ENCODE measurements at regions not wholly inside any gene's neighbourhood (a gene's known extent, or its start where the extent isn't known, plus 50 kb on each side); places are given as distances from the start of the nearest gene placed in this dataset.

DNA sequence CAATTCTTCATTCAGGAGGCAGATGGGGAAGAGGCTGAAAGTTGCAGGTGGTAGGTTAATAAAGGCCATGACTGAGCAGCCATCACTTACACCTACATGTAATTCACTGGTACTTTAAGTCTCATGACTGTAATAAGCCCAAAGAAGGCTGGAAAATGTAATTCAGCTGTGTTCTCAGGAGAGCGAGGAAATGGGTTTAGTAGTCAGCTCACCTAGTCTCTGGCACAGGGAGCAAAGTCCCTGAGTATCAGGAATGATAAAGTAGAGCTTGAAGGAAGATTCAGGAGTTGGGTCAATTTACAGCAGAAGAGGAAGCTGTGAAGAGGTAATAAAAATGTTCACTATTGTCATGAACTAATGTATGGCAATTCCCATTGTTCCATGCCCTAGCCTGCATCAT is 393.4 kb upstream of the KAZN start:
- Histone ChIP-seq H3K27ac (ENCODE audit: low read depth in 1 of 3, low read length in 2 of 3) (no peak overlapping the region), H3K36me3 (ENCODE audit: control insufficient read depth in 3 of 3, insufficient read depth in 2 of 3, low read depth in 1 of 3, low read length in 3 of 3) (no peaks in the 10 kb centered on the region), H3K9me3 (ENCODE audit: control insufficient read depth in 2 of 2, insufficient read depth in 1 of 2, low read depth in 1 of 2, low read length in 1 of 2) (peaks cover 0 to 2% of the 10 kb centered on the region in 2 donors), H3K4me3 (ENCODE audit: low read depth in 1 of 3, low read length in 3 of 3) (no peak overlapping the region), H3K4me1 (ENCODE audit: control insufficient read depth in 3 of 3, insufficient read depth in 2 of 3, low read depth in 1 of 3, low read length in 2 of 3) (peaks cover 0 to 2% (median 0%) of the 10 kb centered on the region in 3 donors), H3K27me3 (ENCODE audit: control insufficient read depth in 3 of 3, insufficient read depth in 3 of 3, low read length in 3 of 3) (no peaks in the 10 kb centered on the region)
- DNase-seq = peak; percentile 59 to 62
- 16 to 65% (median 43%) methylated on average over 1 of the region's 1 CpG for WGBS, 3 donors
- no peak for FAIRE-seq

DNA sequence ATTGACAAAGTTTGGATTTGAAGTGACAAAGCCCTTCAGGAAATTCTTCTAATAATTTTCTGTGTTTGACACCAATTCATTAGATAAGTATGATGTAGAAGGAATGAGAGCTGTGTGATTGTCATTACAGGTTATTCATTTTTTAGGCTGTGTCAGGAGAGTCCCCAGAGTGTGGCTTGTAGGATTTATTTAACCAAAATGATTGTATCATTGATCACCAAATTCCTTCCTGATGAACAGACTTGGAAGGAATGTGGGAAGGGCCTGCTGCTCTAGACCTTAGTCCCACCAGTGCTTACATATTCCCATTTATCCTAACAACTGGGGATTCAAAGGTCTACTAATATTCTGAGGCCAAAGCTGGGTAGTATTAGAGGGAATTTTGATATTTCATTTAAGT is 383.3 kb upstream of the KAZN start:
- H3K4me3 ChIP-seq (ENCODE audit: low read depth in 1 of 3, low read length in 3 of 3) = no peak overlapping the region
- H3K9me3 ChIP-seq (ENCODE audit: control insufficient read depth in 2 of 2, insufficient read depth in 1 of 2, low read depth in 1 of 2, low read length in 1 of 2) = no peaks in the 10 kb centered on the region
- H3K36me3 ChIP-seq (ENCODE audit: control insufficient read depth in 3 of 3, insufficient read depth in 2 of 3, low read depth in 1 of 3, low read length in 3 of 3) = no peaks in the 10 kb centered on the region
- no peak for DNase-seq
- H3K4me1 ChIP-seq (ENCODE audit: control insufficient read depth in 3 of 3, insufficient read depth in 2 of 3, low read depth in 1 of 3, low read length in 2 of 3) = no peaks in the 10 kb centered on the region
- no peaks in the 10 kb centered on the region for H3K27me3 ChIP-seq (ENCODE audit: control insufficient read depth in 3 of 3, insufficient read depth in 3 of 3, low read length in 3 of 3)
- FAIRE-seq = no peak
- no peak overlapping the region for H3K27ac ChIP-seq (ENCODE audit: low read depth in 1 of 3, low read length in 2 of 3)

DNA sequence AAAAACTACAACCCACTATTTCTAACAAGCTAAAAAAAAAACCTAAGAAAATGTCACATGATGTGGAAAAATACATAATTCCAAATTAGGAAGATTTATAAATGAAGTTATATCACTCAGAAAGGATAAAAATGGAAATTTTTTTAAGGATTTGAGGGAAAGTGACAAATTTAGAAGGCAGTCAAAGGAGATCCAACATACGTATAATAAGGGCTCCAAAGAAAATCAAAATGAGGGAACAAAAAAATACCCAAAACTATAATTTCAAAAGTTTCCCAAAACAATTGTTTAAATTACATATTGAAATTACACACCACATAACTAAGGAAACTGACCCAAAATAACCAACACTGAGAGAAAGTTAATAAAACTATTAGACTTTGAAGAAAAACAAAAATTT is 381.1 kb upstream of the KAZN start:
- no peaks in the 10 kb centered on the region for H3K4me1 ChIP-seq (ENCODE audit: control insufficient read depth in 3 of 3, insufficient read depth in 2 of 3, low read depth in 1 of 3, low read length in 2 of 3)
- H3K4me3 ChIP-seq (ENCODE audit: low read depth in 1 of 3, low read length in 3 of 3) = no peak overlapping the region
- no peaks in the 10 kb centered on the region for H3K36me3 ChIP-seq (ENCODE audit: control insufficient read depth in 3 of 3, insufficient read depth in 2 of 3, low read depth in 1 of 3, low read length in 3 of 3)
- no peak overlapping the region for H3K27ac ChIP-seq (ENCODE audit: low read depth in 1 of 3, low read length in 2 of 3)
- no peaks in the 10 kb centered on the region for H3K27me3 ChIP-seq (ENCODE audit: control insufficient read depth in 3 of 3, insufficient read depth in 3 of 3, low read length in 3 of 3)
- 52 to 97% (median 94%) methylated on average over 1 of the region's 1 CpG for WGBS, 3 donors
- FAIRE-seq = no peak
- no peaks in the 10 kb centered on the region for H3K9me3 ChIP-seq (ENCODE audit: control insufficient read depth in 2 of 2, insufficient read depth in 1 of 2, low read depth in 1 of 2, low read length in 1 of 2)
- no peak for DNase-seq

DNA sequence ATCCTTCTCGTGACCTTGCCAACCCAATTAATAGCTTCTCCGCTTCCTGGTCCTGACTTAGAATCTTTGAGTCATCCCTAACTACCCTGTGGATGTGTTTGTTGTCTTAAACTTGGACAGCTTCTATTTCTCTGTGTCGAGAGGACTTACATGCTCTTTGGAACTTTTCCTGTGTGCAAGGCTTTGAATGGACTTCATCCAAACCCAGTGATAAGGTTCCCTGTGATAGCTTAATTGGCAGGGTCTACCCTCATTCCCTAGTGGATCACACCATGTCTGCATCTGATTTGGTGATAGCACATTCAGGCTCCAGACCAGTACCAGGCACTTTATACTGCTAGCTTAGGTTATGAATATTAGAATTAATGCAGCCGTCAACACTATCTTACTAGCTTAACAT is 378.2 kb upstream of the KAZN start:
- no peak overlapping the region for H3K4me3 ChIP-seq (ENCODE audit: low read depth in 1 of 3, low read length in 3 of 3)
- no peaks in the 10 kb centered on the region for H3K4me1 ChIP-seq (ENCODE audit: control insufficient read depth in 3 of 3, insufficient read depth in 2 of 3, low read depth in 1 of 3, low read length in 2 of 3)
- WGBS, 3 donors = 60 to 69% (median 66%) methylated on average over 4 of the region's 4 CpGs
- H3K36me3 ChIP-seq (ENCODE audit: control insufficient read depth in 3 of 3, insufficient read depth in 2 of 3, low read depth in 1 of 3, low read length in 3 of 3) = no peaks in the 10 kb centered on the region
- H3K27ac ChIP-seq (ENCODE audit: low read depth in 1 of 3, low read length in 2 of 3) = no peak overlapping the region
- FAIRE-seq = no peak
- no peaks in the 10 kb centered on the region for H3K27me3 ChIP-seq (ENCODE audit: control insufficient read depth in 3 of 3, insufficient read depth in 3 of 3, low read length in 3 of 3)
- no peaks in the 10 kb centered on the region for H3K9me3 ChIP-seq (ENCODE audit: control insufficient read depth in 2 of 2, insufficient read depth in 1 of 2, low read depth in 1 of 2, low read length in 1 of 2)
- DNase-seq = no peak

DNA sequence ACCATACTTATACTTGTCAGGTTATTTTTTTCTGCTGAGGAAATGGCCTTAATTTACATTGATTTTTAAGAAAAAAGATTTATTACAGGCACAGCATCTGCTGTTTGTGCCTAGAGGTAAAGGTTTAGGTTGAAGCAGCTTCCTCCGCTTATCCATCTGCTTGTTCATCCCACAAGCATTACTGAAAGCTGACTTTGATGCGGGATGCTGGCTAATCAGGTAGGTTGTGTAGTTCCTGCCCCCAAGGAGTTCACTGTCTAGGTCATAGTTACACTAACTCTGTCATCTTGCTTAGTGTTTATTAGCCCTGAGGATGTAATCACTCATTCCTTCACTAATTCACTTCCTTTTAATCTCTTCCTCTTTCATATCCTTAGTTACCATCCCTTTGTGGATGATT is 377.7 kb upstream of the KAZN start:
- FAIRE-seq = no peak
- H3K27me3 ChIP-seq (ENCODE audit: control insufficient read depth in 3 of 3, insufficient read depth in 3 of 3, low read length in 3 of 3) = no peaks in the 10 kb centered on the region
- WGBS, 3 donors = 78 to 93% (median 85%) methylated on average over 2 of the region's 2 CpGs

DNA sequence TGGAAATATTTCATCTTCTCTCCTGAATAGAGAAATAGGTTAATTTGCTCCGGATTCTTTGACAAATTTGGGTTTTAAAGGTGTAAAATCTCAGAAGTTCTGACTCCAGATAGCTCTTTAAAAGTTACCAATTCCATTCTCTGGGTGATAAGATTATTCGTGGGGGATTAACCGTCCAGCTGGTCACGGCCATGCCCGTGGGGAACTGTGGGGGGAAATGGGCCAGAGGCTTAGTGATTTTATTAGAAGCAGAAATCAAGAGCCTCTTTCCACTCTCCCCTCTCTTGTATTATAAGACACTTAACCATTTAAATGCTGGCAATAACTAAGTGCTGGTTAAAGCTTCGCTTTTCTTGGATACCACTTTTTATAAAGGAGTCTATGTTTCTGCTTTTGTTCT is 376.4 kb upstream of the KAZN start:
- H3K36me3 ChIP-seq (ENCODE audit: control insufficient read depth in 3 of 3, insufficient read depth in 2 of 3, low read depth in 1 of 3, low read length in 3 of 3) = no peaks in the 10 kb centered on the region
- DNase-seq (no peak), FAIRE-seq (no peak)
- H3K4me3 ChIP-seq (ENCODE audit: low read depth in 1 of 3, low read length in 3 of 3) = no peak overlapping the region
- no peaks in the 10 kb centered on the region for H3K9me3 ChIP-seq (ENCODE audit: control insufficient read depth in 2 of 2, insufficient read depth in 1 of 2, low read depth in 1 of 2, low read length in 1 of 2)
- no peaks in the 10 kb centered on the region for H3K4me1 ChIP-seq (ENCODE audit: control insufficient read depth in 3 of 3, insufficient read depth in 2 of 3, low read depth in 1 of 3, low read length in 2 of 3)
- H3K27me3 ChIP-seq (ENCODE audit: control insufficient read depth in 3 of 3, insufficient read depth in 3 of 3, low read length in 3 of 3) = no peaks in the 10 kb centered on the region
- H3K27ac ChIP-seq (ENCODE audit: low read depth in 1 of 3, low read length in 2 of 3) = no peak overlapping the region
- WGBS, 3 donors = 69 to 81% (median 76%) methylated on average over 6 of the region's 6 CpGs

More for the DNA sequence above, 377.7 kb upstream of the KAZN start:
- no peaks in the 10 kb centered on the region for H3K36me3 ChIP-seq (ENCODE audit: control insufficient read depth in 3 of 3, insufficient read depth in 2 of 3, low read depth in 1 of 3, low read length in 3 of 3)
- DNase-seq = no peak
- no peak overlapping the region for H3K27ac ChIP-seq (ENCODE audit: low read depth in 1 of 3, low read length in 2 of 3)
- H3K4me1 ChIP-seq (ENCODE audit: control insufficient read depth in 3 of 3, insufficient read depth in 2 of 3, low read depth in 1 of 3, low read length in 2 of 3) = no peaks in the 10 kb centered on the region
- no peaks in the 10 kb centered on the region for H3K9me3 ChIP-seq (ENCODE audit: control insufficient read depth in 2 of 2, insufficient read depth in 1 of 2, low read depth in 1 of 2, low read length in 1 of 2)
- H3K4me3 ChIP-seq (ENCODE audit: low read depth in 1 of 3, low read length in 3 of 3) = no peak overlapping the region

DNA sequence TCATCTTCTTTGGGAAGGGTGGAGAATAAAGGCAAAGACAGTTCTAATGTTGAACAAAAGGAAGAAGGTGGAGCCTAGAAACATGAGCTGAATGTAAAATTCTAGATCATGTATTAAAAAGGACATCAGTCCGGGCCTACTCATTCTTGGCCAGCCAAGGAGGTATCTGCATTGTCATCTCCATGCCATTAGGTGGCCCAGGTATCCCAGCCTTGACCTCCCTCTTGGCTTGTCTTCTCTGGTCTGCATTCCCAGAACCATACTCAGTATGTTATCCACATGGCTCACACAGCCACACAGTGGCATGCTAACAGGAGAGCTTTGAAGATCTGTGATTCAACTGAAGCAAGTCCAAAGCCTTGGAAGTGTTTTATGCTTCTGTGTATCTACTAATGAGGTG is 369.8 kb upstream of the KAZN start:
- Histone ChIP-seq H3K4me3 (ENCODE audit: low read depth in 1 of 3, low read length in 3 of 3) (no peak overlapping the region), H3K9me3 (ENCODE audit: control insufficient read depth in 2 of 2, insufficient read depth in 1 of 2, low read depth in 1 of 2, low read length in 1 of 2) (peaks cover 0 to 5% of the 10 kb centered on the region in 2 donors), H3K27ac (ENCODE audit: low read depth in 1 of 3, low read length in 2 of 3) (no peak overlapping the region), H3K4me1 (ENCODE audit: control insufficient read depth in 3 of 3, insufficient read depth in 2 of 3, low read depth in 1 of 3, low read length in 2 of 3) (no peaks in the 10 kb centered on the region), H3K27me3 (ENCODE audit: control insufficient read depth in 3 of 3, insufficient read depth in 3 of 3, low read length in 3 of 3) (no peaks in the 10 kb centered on the region), H3K36me3 (ENCODE audit: control insufficient read depth in 3 of 3, insufficient read depth in 2 of 3, low read depth in 1 of 3, low read length in 3 of 3) (no peaks in the 10 kb centered on the region)
- whole genome bisulfite sequencing, 3 donors = 72 to 100% (median 80%) methylated on average over 1 of the region's 1 CpG
- FAIRE-seq (no peak), DNase-seq (no peak)

DNA sequence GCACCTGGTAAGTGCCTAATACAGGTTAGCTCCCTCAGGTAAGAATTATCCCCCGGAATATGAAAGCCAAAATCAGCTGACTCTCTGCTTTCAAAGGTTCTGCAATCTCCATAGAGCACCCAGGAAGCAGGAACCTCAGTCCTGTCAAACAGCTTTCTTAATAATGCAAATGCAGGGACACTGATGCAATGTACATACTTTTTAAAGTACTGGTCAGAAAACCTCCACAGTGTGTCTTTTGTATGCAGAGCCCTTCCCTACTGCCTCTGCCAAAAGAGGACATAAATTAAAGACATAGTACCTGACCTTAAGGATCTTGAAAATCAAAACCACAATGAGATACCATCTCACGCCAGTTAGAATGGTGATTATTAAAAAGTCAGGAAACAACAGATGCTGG is 365.0 kb upstream of the KAZN start:
- FAIRE-seq (no peak), DNase-seq (no peak)
- Histone ChIP-seq H3K36me3 (ENCODE audit: control insufficient read depth in 3 of 3, insufficient read depth in 2 of 3, low read depth in 1 of 3, low read length in 3 of 3) (no peaks in the 10 kb centered on the region), H3K4me1 (ENCODE audit: control insufficient read depth in 3 of 3, insufficient read depth in 2 of 3, low read depth in 1 of 3, low read length in 2 of 3) (no peaks in the 10 kb centered on the region), H3K9me3 (ENCODE audit: control insufficient read depth in 2 of 2, insufficient read depth in 1 of 2, low read depth in 1 of 2, low read length in 1 of 2) (peaks cover 0 to 5% of the 10 kb centered on the region in 2 donors), H3K27me3 (ENCODE audit: control insufficient read depth in 3 of 3, insufficient read depth in 3 of 3, low read length in 3 of 3) (no peaks in the 10 kb centered on the region), H3K27ac (ENCODE audit: low read depth in 1 of 3, low read length in 2 of 3) (no peak overlapping the region), H3K4me3 (ENCODE audit: low read depth in 1 of 3, low read length in 3 of 3) (no peak overlapping the region)
- WGBS, 3 donors = 85 to 95% (median 90%) methylated on average over 2 of the region's 2 CpGs

DNA sequence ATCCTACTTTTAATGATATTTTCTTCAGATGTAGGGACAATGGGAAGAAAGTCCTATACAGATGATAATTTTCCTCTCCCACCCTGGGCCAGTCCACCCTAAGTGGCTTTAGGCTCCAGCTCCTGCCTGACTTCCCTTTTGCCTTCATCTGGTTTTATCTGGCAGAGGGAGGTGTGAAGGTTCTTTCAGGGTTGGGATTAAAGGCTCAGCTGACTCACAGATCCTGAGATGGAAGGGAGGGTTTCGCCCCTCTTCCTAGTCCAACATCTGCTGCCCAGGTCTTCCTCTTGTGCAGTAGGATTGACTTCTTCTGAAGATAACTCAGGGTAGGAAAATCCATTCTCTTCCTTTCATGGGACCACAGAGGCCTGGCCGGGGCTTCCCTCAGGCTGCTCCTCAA is 362.4 kb upstream of the KAZN start:
- Histone ChIP-seq H3K27me3 (ENCODE audit: control insufficient read depth in 3 of 3, insufficient read depth in 3 of 3, low read length in 3 of 3) (no peaks in the 10 kb centered on the region), H3K4me3 (ENCODE audit: low read depth in 1 of 3, low read length in 3 of 3) (no peak overlapping the region), H3K27ac (ENCODE audit: low read depth in 1 of 3, low read length in 2 of 3) (no peak overlapping the region), H3K4me1 (ENCODE audit: control insufficient read depth in 3 of 3, insufficient read depth in 2 of 3, low read depth in 1 of 3, low read length in 2 of 3) (no peaks in the 10 kb centered on the region), H3K9me3 (ENCODE audit: control insufficient read depth in 2 of 2, insufficient read depth in 1 of 2, low read depth in 1 of 2, low read length in 1 of 2) (peaks cover 0 to 5% of the 10 kb centered on the region in 2 donors), H3K36me3 (ENCODE audit: control insufficient read depth in 3 of 3, insufficient read depth in 2 of 3, low read depth in 1 of 3, low read length in 3 of 3) (no peaks in the 10 kb centered on the region)
- FAIRE-seq (no peak), DNase-seq (no peak)
- 68 to 93% (median 88%) methylated on average over 2 of the region's 2 CpGs for WGBS, 3 donors

Measured in small intestine (tissue), 7 donors.